Fibroblast of the aortic adventitia (primary cell): ENCODE measurements at regions not wholly inside any gene's neighbourhood (a gene's known extent, or its start where the extent isn't known, plus 50 kb on each side); places are given as distances from the start of the nearest gene placed in this dataset.

Experiments
- DNase-seq: peaks from one replicate; pipeline ENCODE4 v3.0.0-alpha.2; 2010; ENCODE audit warnings: low read depth
- H3K4me3 ChIP-seq: 2 replicates; pipeline ENCODE4 v1.5.1; 2011; ENCODE audit warnings: low read depth, mild to moderate bottlenecking, control low read depth, low read length, moderate library complexity
- TF ChIP-seq, protein P1 (sequence below): IDR thresholded peaks from 2 replicates; pipeline ENCODE4 v1.5.1; 2011; ENCODE audit warnings: mild to moderate bottlenecking, low read length, control low read depth, inconsistent platforms; ENCODE audit not compliant: insufficient read depth

DNA sequence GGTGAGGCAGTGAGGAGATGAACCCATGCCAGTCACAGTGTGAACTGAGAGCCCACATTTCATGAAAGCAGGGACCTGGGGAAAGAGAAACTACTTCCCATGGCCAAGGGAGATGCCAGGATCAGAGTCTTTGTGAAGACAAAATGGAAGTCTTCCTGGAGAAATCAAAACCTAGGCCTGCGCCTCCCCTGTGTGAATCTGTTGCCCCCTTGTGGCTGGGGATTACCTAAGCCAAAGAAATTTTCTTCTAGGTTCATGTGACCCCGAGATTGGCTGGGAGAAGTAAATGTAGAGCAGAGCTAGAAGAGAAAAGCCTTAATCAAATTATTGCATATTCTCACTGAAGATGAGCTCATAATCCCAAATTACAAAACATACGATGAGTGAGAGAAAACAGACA, 1075.3 kb downstream of the TBC1D22A start:
- H3K4me3 ChIP-seq: no peak overlapping the region
- TF ChIP-seq, protein P1, sequence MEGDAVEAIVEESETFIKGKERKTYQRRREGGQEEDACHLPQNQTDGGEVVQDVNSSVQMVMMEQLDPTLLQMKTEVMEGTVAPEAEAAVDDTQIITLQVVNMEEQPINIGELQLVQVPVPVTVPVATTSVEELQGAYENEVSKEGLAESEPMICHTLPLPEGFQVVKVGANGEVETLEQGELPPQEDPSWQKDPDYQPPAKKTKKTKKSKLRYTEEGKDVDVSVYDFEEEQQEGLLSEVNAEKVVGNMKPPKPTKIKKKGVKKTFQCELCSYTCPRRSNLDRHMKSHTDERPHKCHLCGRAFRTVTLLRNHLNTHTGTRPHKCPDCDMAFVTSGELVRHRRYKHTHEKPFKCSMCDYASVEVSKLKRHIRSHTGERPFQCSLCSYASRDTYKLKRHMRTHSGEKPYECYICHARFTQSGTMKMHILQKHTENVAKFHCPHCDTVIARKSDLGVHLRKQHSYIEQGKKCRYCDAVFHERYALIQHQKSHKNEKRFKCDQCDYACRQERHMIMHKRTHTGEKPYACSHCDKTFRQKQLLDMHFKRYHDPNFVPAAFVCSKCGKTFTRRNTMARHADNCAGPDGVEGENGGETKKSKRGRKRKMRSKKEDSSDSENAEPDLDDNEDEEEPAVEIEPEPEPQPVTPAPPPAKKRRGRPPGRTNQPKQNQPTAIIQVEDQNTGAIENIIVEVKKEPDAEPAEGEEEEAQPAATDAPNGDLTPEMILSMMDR: no peak
- DNase-seq: peak; percentile 2

DNA sequence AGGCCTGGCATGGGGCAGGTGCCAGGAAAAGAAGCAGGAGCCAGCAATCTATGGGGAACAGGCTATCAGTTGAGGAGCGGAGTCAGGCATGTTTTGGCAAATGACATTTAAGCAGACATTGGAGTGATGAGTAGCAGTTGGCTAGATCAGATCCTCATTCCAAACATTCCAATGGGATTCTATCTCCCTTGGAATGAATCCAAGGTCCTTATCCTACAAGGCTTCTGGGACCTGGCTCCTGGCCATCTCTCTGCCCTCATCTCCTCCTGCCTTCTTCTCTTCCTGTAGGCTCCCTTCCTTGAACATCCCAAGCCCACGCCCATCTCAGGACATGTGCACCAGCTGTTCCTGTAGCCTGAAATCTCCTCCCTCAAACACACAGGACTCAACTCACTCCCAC, 1074.5 kb downstream of the TBC1D22A start:
- peak; percentile 0 for DNase-seq
- H3K4me3 ChIP-seq: no peak overlapping the region
- TF ChIP-seq, protein P1: no peak

DNA sequence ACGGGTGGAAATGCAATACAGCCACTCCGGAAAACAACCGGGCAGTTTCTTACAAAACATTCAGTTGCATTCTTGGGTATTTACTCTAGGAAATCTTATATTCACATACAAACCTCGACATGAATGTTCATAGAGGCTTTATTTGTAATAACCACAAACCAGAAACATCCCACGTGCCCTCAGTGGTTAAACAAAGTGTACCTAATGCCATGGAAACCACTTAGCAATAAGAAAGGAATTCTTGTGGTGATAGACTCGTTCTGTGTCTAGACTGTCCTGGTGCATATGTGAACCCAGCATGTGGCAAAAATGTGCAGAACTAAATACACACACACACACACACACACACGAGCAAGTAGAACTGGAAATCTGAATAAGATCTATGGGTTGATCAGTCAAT, 1073.3 kb downstream of the TBC1D22A start:
- TF ChIP-seq, protein P1: no peak
- DNase-seq: no peak
- H3K4me3 ChIP-seq: no peak overlapping the region

DNA sequence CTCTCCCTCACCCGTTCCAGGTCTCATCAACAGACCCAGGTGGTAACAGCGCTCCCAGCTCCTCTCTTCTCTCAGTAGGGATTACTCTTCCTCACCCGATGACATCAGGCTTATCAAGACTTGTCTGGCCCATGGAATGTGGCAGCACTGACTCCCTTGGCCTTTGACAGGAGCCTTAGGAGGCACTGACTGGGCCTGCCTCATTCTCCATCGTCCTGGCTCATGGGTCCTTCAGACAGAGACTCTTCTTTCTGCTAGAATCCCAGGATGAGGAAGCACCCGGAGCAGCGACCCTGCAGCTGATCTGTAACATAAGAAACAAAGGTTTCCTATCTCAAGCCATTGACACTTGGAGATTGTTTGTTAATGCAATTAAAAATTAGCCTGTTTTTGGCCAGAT, 1063.6 kb downstream of the TBC1D22A start:
- DNase-seq: no peak
- TF ChIP-seq, protein P1: no peak
- no peak overlapping the region for H3K4me3 ChIP-seq

DNA sequence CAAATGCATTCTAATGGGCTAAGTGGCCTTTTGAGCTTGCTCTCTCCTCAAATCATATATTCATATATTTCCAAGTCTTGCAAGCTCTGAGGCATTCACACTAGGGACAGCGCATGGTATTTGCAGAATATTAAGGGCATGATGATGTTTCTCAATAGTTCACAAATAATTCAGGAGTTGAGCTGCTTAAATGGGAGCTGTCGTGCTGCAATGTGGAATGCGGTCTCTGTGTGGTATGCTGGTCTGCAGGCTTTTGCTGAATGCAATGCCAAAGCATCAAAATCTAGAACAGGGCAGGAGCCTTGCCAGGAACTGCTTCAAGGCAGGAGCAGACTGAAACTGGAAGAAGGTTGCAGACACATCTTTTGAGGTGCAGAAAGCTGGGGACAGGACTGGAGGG, 1060.0 kb downstream of the TBC1D22A start:
- TF ChIP-seq, protein P1: no peak
- H3K4me3 ChIP-seq: no peak overlapping the region
- DNase-seq: no peak

DNA sequence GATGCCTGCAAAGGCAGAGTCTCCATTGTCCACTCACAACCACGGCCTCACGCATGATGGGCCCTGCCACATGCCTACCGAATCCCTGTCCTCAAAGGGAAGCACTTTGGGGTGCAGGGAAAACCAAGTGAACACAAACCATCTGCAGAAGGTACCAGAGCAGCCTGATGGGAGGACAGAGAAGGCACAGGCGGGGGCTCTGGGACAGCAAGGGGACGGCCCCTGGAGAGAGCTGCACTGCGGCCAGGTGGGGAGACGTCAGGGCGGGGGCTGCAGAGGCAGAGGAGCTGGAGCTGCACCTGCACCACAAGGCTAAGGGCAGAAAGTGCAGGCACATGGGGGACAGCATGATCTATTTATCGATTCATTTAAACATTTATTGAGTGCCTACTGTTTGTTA, 1056.0 kb downstream of the TBC1D22A start:
- DNase-seq: no peak

DNA sequence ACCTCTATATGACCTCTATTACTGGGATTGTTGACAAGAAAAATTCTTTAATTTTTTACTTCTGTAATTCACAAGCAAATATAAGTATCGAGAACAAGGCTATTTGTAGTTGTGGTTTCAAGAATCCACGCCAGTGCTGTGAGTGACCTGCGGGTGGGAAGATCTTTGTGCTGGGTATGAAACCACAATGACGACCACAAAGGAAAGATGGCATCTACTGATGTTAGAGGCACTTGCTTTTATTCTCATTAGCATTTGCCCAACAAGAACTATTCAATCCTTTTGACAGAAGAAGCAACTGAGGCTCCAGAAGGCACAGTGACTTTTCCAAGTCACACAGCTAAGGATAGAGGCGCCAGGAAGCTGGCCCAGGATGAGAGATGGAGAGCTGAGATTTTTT, 1054.9 kb downstream of the TBC1D22A start:
- DNase-seq: no peak
- TF ChIP-seq, protein P1: no peak
- no peak overlapping the region for H3K4me3 ChIP-seq

More for the DNA sequence above, 1056.0 kb downstream of the TBC1D22A start:
- no peak overlapping the region for H3K4me3 ChIP-seq
- TF ChIP-seq, protein P1: no peak
